A549 (cell line): ENCODE measurements at regions not wholly inside any gene's neighbourhood (a gene's known extent, or its start where the extent isn't known, plus 50 kb on each side); places are given as distances from the start of the nearest gene placed in this dataset.
A peak's percentile ranks its signal among the peaks of the same experiment; 100 is the strongest.
"Not testable (repeated sequence)": the region's sequence is repeated elsewhere in the genome, so short reads cannot be mapped to it uniquely, and the experiment has no call there.

Experiments used
- ATAC-seq, 2 experiments: fragments of 200-7000 bp in 1 of 2; fragments of >200 bp in 1 of 2; cut with Nextera tagmentation in 1 of 2; cut with Tn5 transposase in 1 of 2; 3 replicates each; pipeline versions ENCODE4 v1.8.0 to v1.9.1; 2018 to 2020; ENCODE audit warnings: mild to moderate bottlenecking in 1 of 2, moderate library complexity in 1 of 2
- CTCF ChIA-PET: fragments of 300-600 bp; sonication (Branson Sonifier 250); formaldehyde crosslinking; extraction: SDS; loops from one replicate; lab custom pipeline; 2021; ENCODE audit warnings: antibody characterized with exemption, inconsistent platforms; lab: Yijun Ruan, JAX
- POLR2A ChIA-PET: fragments of 350-600 bp; formaldehyde crosslinking; extraction: SDS; loops from one replicate; lab custom pipeline; 2021; ENCODE audit warnings: antibody characterized with exemption, inconsistent platforms; lab: Yijun Ruan, JAX
- DNase-seq, 2 experiments: peaks; one replicate each; pipeline versions ENCODE4 v3.0.0 to v3.0.0-alpha.2; 2011 to 2016; ENCODE audit warnings: low read depth in 1 of 2, low spot score in 1 of 2
- FAIRE-seq: peaks from 2 replicates; lab custom pipeline; 2011; peaks lifted over from hg19 to GRCh38; lab: Jason Lieb, UNC
- H3K27ac ChIP-seq, 2 experiments: fragments of >200 bp; sonication (Bioruptor Twin); formaldehyde crosslinking; 3 replicates each; pipeline ENCODE4 v1.5.1; 2016 to 2017
- H3K4me1 ChIP-seq: fragments of >200 bp; sonication (Bioruptor Twin); formaldehyde crosslinking; 3 replicates; pipeline ENCODE4 v1.6.1; 2016
- H3K4me2 ChIP-seq: fragments of >200 bp; sonication (Bioruptor Twin); formaldehyde crosslinking; 3 replicates; pipeline ENCODE4 v1.6.1; 2016
- H3K4me3 ChIP-seq: fragments of >200 bp; sonication (Bioruptor Twin); formaldehyde crosslinking; 3 replicates; pipeline ENCODE4 v1.5.1; 2016
- H3K9me3 ChIP-seq: fragments of >200 bp; sonication (Bioruptor Twin); formaldehyde crosslinking; 3 replicates; pipeline ENCODE4 v1.6.1; 2016
- BHLHE40 ChIP-seq: IDR thresholded peaks from 2 replicates; pipeline ENCODE4 v1.6.1; 2012; ENCODE audit warnings: low read depth, low read length, inconsistent platforms
- CBX2 ChIP-seq: fragments of 200-600 bp; sonication (generic); IDR thresholded peaks from 2 replicates; pipeline ENCODE4 v1.6.1; 2016; ENCODE audit warnings: low read depth, mild to moderate bottlenecking, borderline replicate concordance
- CBX8 ChIP-seq: fragments of 200-600 bp; sonication (generic); IDR thresholded peaks from 2 replicates; pipeline ENCODE4 v1.6.1; 2016
- CEBPB ChIP-seq, 2 experiments: fragments of >200 bp in 1 of 2; sonication (Bioruptor Twin) in 1 of 2; formaldehyde crosslinking in 1 of 2; IDR thresholded peaks; 2 replicates each; pipeline ENCODE4 v1.6.1; 2012 to 2016
- CHD4 ChIP-seq: fragments of 200-600 bp; sonication (generic); IDR thresholded peaks from 2 replicates; pipeline ENCODE4 v1.6.1; 2016; ENCODE audit warnings: antibody characterized with exemption, mild to moderate bottlenecking, borderline replicate concordance
- CTCF ChIP-seq: fragments of >200 bp; sonication (Bioruptor Twin); formaldehyde crosslinking; IDR thresholded peaks from 3 replicates; pipeline ENCODE4 v1.5.1; 2016
- EHF ChIP-seq: fragments of 250-450 bp; sonication (Bioruptor Pico); IDR thresholded peaks from 2 replicates; pipeline ENCODE4 v1.5.0; 2020; ENCODE audit warnings: mild to moderate bottlenecking
- EP300 ChIP-seq, 2 experiments: fragments of >200 bp; sonication (Bioruptor Twin); formaldehyde crosslinking; IDR thresholded peaks; 2 replicates in 1 of 2; 3 replicates in 1 of 2; pipeline ENCODE4 v1.6.1; 2016 to 2017
- ESRRA ChIP-seq: fragments of 150-350 bp; IDR thresholded peaks from 2 replicates; pipeline ENCODE4 v1.6.1; 2014; ENCODE audit warnings: mild to moderate bottlenecking, low read length, borderline replicate concordance
- FOSB ChIP-seq: fragments of 250-450 bp; sonication (Bioruptor Pico); IDR thresholded peaks from 2 replicates; pipeline ENCODE4 v1.5.0; 2020; ENCODE audit warnings: mild to moderate bottlenecking, moderate library complexity
- GATA3 ChIP-seq: IDR thresholded peaks from 2 replicates; pipeline ENCODE4 v1.6.1; 2012; ENCODE audit warnings: borderline replicate concordance
- HDAC2 ChIP-seq: fragments of 200-600 bp; sonication (generic); IDR thresholded peaks from 2 replicates; pipeline ENCODE4 v1.6.1; 2016
- HOXA7 ChIP-seq: fragments of 250-450 bp; sonication (Bioruptor Pico); IDR thresholded peaks from 2 replicates; pipeline ENCODE4 v1.5.0; 2020; ENCODE audit warnings: mild to moderate bottlenecking, moderate library complexity
- HOXB13 ChIP-seq: fragments of 250-450 bp; sonication (Bioruptor Pico); IDR thresholded peaks from 2 replicates; pipeline ENCODE4 v1.5.0; 2020; ENCODE audit warnings: low read depth, mild to moderate bottlenecking, moderate library complexity
- HOXB5 ChIP-seq: fragments of 250-450 bp; sonication (Bioruptor Pico); IDR thresholded peaks from 2 replicates; pipeline ENCODE4 v1.5.0; 2020; ENCODE audit warnings: mild to moderate bottlenecking, moderate library complexity
- JUN ChIP-seq, 2 experiments: fragments of >200 bp; sonication (Bioruptor Twin); formaldehyde crosslinking; IDR thresholded peaks; 2 replicates in 1 of 2; 3 replicates in 1 of 2; pipeline ENCODE4 v1.6.1; 2016 to 2017
- KDM1A ChIP-seq: fragments of 200-600 bp; sonication (generic); IDR thresholded peaks from 2 replicates; pipeline ENCODE4 v1.6.1; 2016; ENCODE audit warnings: low read depth, mild to moderate bottlenecking
- NFE2L2 ChIP-seq: fragments of 150-350 bp; conservative IDR thresholded peaks from 2 replicates; pipeline ENCODE4 v1.6.1; 2014; ENCODE audit warnings: low read length
- NPAS2 ChIP-seq: fragments of 250-450 bp; sonication (Bioruptor Pico); IDR thresholded peaks from 2 replicates; pipeline ENCODE4 v1.8.0; 2022; ENCODE audit warnings: mild to moderate bottlenecking, moderate library complexity, borderline replicate concordance
- PHF8 ChIP-seq: fragments of 200-600 bp; sonication (generic); IDR thresholded peaks from 2 replicates; pipeline ENCODE4 v1.6.1; 2016; ENCODE audit warnings: low read depth, mild to moderate bottlenecking, antibody characterized with exemption, moderate library complexity, borderline replicate concordance
- POLR2AphosphoS2 ChIP-seq: conservative IDR thresholded peaks from 2 replicates; pipeline ENCODE4 v1.6.1; 2012; ENCODE audit warnings: low read length, improper control_type of control experiment, inconsistent platforms
- RARB ChIP-seq: fragments of 250-450 bp; sonication (Bioruptor Pico); IDR thresholded peaks from 2 replicates; pipeline ENCODE4 v1.8.0; 2021; ENCODE audit warnings: mild to moderate bottlenecking, moderate library complexity
- RCOR1 ChIP-seq: fragments of 150-350 bp; IDR thresholded peaks from 2 replicates; pipeline ENCODE4 v1.6.1; 2014; ENCODE audit warnings: antibody characterized with exemption, low read length, low read depth
- RFX5 ChIP-seq: fragments of 450-650 bp; IDR thresholded peaks from 2 replicates; pipeline ENCODE4 v1.7.1; 2014; ENCODE audit warnings: antibody characterized with exemption, mild to moderate bottlenecking, moderate library complexity
- SREBF2 ChIP-seq: fragments of 450-650 bp; IDR thresholded peaks from 2 replicates; pipeline ENCODE4 v1.6.1; 2014; ENCODE audit warnings: mild to moderate bottlenecking, moderate library complexity
- TFCP2L1 ChIP-seq: fragments of 250-450 bp; sonication (Bioruptor Pico); IDR thresholded peaks from 2 replicates; pipeline ENCODE4 v1.5.0; 2021; ENCODE audit warnings: mild to moderate bottlenecking
- TP53 ChIP-seq: fragments of 250-450 bp; sonication (Bioruptor Pico); IDR thresholded peaks from 2 replicates; pipeline ENCODE4 v1.5.0; 2021; ENCODE audit warnings: mild to moderate bottlenecking, moderate library complexity
- USF2 ChIP-seq: fragments of 450-650 bp; IDR thresholded peaks from 2 replicates; pipeline ENCODE4 v1.6.1; 2014; ENCODE audit warnings: antibody characterized with exemption
- WGBS: methylation state at CpG from one replicate; pipeline ENCODE4 v1.1.6; 2017; ENCODE audit errors: missing lambda C conversion rate; 5-methylcytosine and 5-hydroxymethylcytosine counted together
- TF ChIP-seq, protein P1 (sequence below): IDR thresholded peaks from 2 replicates; pipeline ENCODE4 v1.6.1; 2012
- TF ChIP-seq, protein P2 (sequence below): fragments of >200 bp; sonication (Bioruptor Twin); formaldehyde crosslinking; IDR thresholded peaks from 3 replicates; pipeline ENCODE4 v1.6.1; 2016
- TF ChIP-seq, protein P3 (sequence below): fragments of 250-450 bp; sonication (Bioruptor Pico); IDR thresholded peaks from 2 replicates; pipeline ENCODE4 v1.5.0; 2020; ENCODE audit warnings: low read depth, mild to moderate bottlenecking, moderate library complexity

DNA sequence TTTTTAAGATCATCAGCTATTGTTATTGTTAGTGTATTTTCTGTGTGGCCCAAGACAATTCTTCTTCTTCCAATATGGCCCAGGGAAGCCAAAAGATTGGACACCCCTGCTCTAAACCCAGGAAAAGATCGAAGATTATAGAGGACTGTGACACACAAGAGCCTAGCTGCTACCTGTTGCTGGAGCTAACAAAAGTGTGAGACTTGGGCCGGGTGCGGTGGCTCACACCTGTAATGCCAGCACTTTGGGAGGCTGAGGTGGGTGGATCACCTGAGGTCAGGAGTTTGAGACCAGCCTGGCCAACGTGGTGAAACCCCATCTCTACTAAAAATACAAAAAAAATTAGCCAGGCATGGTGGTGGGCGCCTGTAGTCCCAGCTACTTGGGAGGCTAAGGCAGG is 91.9 kb upstream of the SLC45A1 start:
- H3K9me3 ChIP-seq, H3K4me2 ChIP-seq, FAIRE-seq, DNase-seq, ATAC-seq, POLR2A ChIA-PET, H3K4me3 ChIP-seq: not testable (repeated sequence)
- Histone ChIP-seq H3K4me1 (peaks cover 17% of the 10 kb centered on the region), H3K27ac (peak overlapping the region; percentile 73 to 75; a peak in 4 of 6 replicates)
- WGBS: 96% methylated on average over 5 of the region's 5 CpGs
- CTCF ChIA-PET: interaction anchor here (1.6 kb wide), 1 partner anchor 88 kb away, joined by 3 read pairs; no protein-coding TSS in a partner anchor

DNA sequence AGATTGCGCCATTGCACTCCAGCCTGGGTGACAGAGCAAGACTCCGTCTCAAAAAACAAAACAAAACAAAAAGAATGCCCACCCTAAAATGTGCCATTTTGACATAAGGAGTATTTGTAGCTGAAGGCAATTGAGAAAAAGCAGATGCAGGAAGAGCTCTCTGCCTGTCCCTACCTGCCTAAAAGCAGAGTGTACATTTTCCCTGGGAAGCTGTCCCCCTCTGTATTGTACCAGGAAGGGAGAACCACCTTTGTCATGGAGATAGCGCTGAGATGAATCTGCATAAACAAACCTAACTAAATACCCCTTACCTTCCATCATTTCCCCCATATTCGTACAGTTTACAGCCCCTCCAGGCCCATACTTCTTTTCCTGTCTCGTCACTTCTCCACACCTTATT is 94.4 kb upstream of the SLC45A1 start:
- ATAC-seq (no peak), FAIRE-seq (no peak), DNase-seq (no peak)
- POLR2A ChIA-PET: no interaction called here
- TF ChIP-seq CEBPB (IDR thresholded peaks at IDR 0.05) (no peak), EP300 (IDR thresholded peaks at IDR 0.05) (no peak), FOSB (CRISPR knock-in tag) (no peak), BHLHE40 (no peak), NPAS2 (CRISPR knock-in tag) (no peak), EHF (CRISPR knock-in tag) (no peak), HOXA7 (CRISPR knock-in tag) (no peak), RFX5 (no peak), HOXB13 (CRISPR knock-in tag) (no peak), CBX8 (no peak), POLR2AphosphoS2 (no peak), PHF8 (no peak), JUN (IDR thresholded peaks at IDR 0.05) (no peak), ESRRA (no peak), NFE2L2 (no peak), GATA3 (no peak)
- TF ChIP-seq, protein P1, sequence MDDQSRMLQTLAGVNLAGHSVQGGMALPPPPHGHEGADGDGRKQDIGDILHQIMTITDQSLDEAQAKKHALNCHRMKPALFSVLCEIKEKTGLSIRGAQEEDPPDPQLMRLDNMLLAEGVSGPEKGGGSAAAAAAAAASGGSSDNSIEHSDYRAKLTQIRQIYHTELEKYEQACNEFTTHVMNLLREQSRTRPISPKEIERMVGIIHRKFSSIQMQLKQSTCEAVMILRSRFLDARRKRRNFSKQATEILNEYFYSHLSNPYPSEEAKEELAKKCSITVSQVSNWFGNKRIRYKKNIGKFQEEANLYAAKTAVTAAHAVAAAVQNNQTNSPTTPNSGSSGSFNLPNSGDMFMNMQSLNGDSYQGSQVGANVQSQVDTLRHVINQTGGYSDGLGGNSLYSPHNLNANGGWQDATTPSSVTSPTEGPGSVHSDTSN: no peak
- H3K27ac ChIP-seq: peak overlapping the region; percentile 73 to 75; a peak in 5 of 6 replicates
- CTCF ChIA-PET: interaction anchor here (1.6 kb wide), 1 partner anchor 192 kb away, joined by 3 read pairs; no protein-coding TSS in a partner anchor
- peaks cover 23% of the 10 kb centered on the region for H3K4me1 ChIP-seq
- no peaks in the 10 kb centered on the region for H3K9me3 ChIP-seq
- no peak overlapping the region for H3K4me3 ChIP-seq
- no peak overlapping the region for H3K4me2 ChIP-seq
- 95% methylated on average over 5 of the region's 5 CpGs for WGBS

DNA sequence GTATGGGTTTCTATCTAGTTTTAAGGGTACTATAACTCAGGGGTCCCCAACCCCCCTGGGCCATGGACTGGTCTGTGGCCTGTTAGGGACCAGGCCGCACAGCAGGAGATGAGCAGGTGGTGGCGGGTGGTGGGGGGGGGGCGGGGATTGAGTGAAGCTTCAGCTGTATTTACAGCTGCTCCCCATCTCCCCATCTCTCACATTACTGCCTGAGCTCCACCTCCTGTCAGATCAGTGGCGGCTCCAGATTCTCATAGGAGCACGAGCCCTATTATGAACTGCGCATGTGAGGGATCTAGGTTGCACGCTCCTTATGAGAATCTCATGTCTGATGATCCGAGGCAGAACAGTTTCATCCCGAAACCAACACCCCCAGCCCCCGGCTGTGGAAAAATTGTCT is 95.1 kb upstream of the SLC45A1 start:
- 93% methylated on average over 8 of the region's 10 CpGs for WGBS
- ChIA-PET CTCF (interaction anchor here (1.6 kb wide), 1 partner anchor 191 kb away, joined by 3 read pairs; no protein-coding TSS in a partner anchor), POLR2A (no interaction called here)
- no peak for DNase-seq
- Histone ChIP-seq H3K4me2 (no peak overlapping the region), H3K27ac (peak overlapping the region; percentile 73 to 75; a peak in 4 of 6 replicates), H3K9me3 (no peaks in the 10 kb centered on the region), H3K4me1 (peaks cover 28% of the 10 kb centered on the region), H3K4me3 (no peak overlapping the region)
- ATAC-seq: no peak
- TF ChIP-seq TP53 (no peak), NFE2L2 (no peak), HDAC2 (no peak), SREBF2 (no peak), TFCP2L1 (CRISPR knock-in tag) (no peak), CHD4 (no peak), NPAS2 (CRISPR knock-in tag) (no peak), RARB (CRISPR knock-in tag) (no peak), CBX8 (no peak), RFX5 (no peak), POLR2AphosphoS2 (no peak), CEBPB (IDR thresholded peaks at IDR 0.05) (no peak), USF2 (no peak), KDM1A (no peak), CBX2 (no peak), HOXB5 (CRISPR knock-in tag) (no peak), RCOR1 (no peak), CTCF (no peak)
- TF ChIP-seq, protein P2, sequence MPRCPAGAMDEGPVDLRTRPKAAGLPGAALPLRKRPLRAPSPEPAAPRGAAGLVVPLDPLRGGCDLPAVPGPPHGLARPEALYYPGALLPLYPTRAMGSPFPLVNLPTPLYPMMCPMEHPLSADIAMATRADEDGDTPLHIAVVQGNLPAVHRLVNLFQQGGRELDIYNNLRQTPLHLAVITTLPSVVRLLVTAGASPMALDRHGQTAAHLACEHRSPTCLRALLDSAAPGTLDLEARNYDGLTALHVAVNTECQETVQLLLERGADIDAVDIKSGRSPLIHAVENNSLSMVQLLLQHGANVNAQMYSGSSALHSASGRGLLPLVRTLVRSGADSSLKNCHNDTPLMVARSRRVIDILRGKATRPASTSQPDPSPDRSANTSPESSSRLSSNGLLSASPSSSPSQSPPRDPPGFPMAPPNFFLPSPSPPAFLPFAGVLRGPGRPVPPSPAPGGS: no peak
- TF ChIP-seq, protein P3, sequence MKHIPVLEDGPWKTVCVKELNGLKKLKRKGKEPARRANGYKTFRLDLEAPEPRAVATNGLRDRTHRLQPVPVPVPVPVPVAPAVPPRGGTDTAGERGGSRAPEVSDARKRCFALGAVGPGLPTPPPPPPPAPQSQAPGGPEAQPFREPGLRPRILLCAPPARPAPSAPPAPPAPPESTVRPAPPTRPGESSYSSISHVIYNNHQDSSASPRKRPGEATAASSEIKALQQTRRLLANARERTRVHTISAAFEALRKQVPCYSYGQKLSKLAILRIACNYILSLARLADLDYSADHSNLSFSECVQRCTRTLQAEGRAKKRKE (CRISPR knock-in tag): no peak
- no peak for FAIRE-seq
